A673 (cell line): ENCODE measurements at regions not wholly inside any gene's neighbourhood (a gene's known extent, or its start where the extent isn't known, plus 50 kb on each side); places are given as distances from the start of the nearest gene placed in this dataset.

Source experiments
- BruUV-seq: library from RNA; stranded (reverse); fragments of 400-500 nt; replicated peaks from 2 replicates; lab custom pipeline; 2021; lab: Mats Ljungman, UMichigan
- CTCF ChIA-PET: fragments of 300-600 bp; sonication (Branson Sonifier 250); formaldehyde crosslinking; loops from one replicate; lab custom pipeline; 2022; ENCODE audit warnings: antibody characterized with exemption; lab: Charles Lee
- POLR2A ChIA-PET: fragments of 300-600 bp; sonication (Branson Sonifier 250); formaldehyde crosslinking; loops from one replicate; lab custom pipeline; 2022; ENCODE audit warnings: antibody characterized with exemption; ENCODE audit not compliant: low non-redundant PET; lab: Charles Lee
- DNase-seq: peaks from one replicate; pipeline ENCODE4 v3.0.0-alpha.2; 2015; ENCODE audit warnings: low spot score
- H3K27ac ChIP-seq: fragments of 200-600 bp; sonication (generic); 2 replicates; pipeline ENCODE4 v1.5.1; 2016; ENCODE audit warnings: mixed run types, low read depth, mild to moderate bottlenecking, mixed read lengths, antibody characterized with exemption, low read length; ENCODE audit not compliant: poor library complexity, severe bottlenecking
- H3K27me3 ChIP-seq: fragments of 200-600 bp; sonication (generic); replicated peaks from 2 replicates; pipeline ENCODE4 v1.6.1; 2017; ENCODE audit warnings: mixed run types, low read depth, mild to moderate bottlenecking, mixed read lengths, antibody characterized with exemption, low read length; ENCODE audit not compliant: insufficient read depth, poor library complexity
- H3K36me3 ChIP-seq: fragments of 200-600 bp; sonication (generic); 2 replicates; pipeline ENCODE4 v1.6.1; 2016; ENCODE audit warnings: mixed run types, mild to moderate bottlenecking, mixed read lengths, antibody characterized with exemption, low read length; ENCODE audit not compliant: insufficient read depth, poor library complexity, severe bottlenecking
- H3K4me1 ChIP-seq: fragments of 200-600 bp; sonication (generic); 2 replicates; pipeline ENCODE4 v1.6.1; 2017; ENCODE audit warnings: mixed run types, mild to moderate bottlenecking, mixed read lengths, antibody characterized with exemption, low read length; ENCODE audit not compliant: insufficient read depth, poor library complexity, severe bottlenecking
- H3K4me3 ChIP-seq: fragments of 200-600 bp; sonication (generic); 2 replicates; pipeline ENCODE4 v1.5.1; 2016; ENCODE audit warnings: low read depth, mixed run types, mild to moderate bottlenecking, mixed read lengths, low read length; ENCODE audit not compliant: poor library complexity, severe bottlenecking
- H3K9me3 ChIP-seq: fragments of 200-600 bp; sonication (generic); 2 replicates; pipeline ENCODE4 v1.6.1; 2016; ENCODE audit warnings: mixed run types, low read depth, mild to moderate bottlenecking, mixed read lengths, antibody characterized with exemption, low read length; ENCODE audit not compliant: poor library complexity, severe bottlenecking
- EZH2 ChIP-seq: fragments of 200-600 bp; sonication (generic); IDR thresholded peaks from 2 replicates; pipeline ENCODE4 v1.6.1; 2017; ENCODE audit warnings: borderline replicate concordance, low read depth, mild to moderate bottlenecking, mixed read lengths, antibody characterized with exemption, low read length; ENCODE audit not compliant: poor library complexity, severe bottlenecking
- intact Hi-C: fragments of 100-400 bp; cut with micrococcal nuclease; formaldehyde crosslinking; loops from one replicate; pipeline ENCODE4 v1.10.0; 2022; ENCODE audit not compliant: unreplicated experiment
- TF ChIP-seq, protein P1 (sequence below): fragments of 300-800, 200-600 bp; sonication (generic); conservative IDR thresholded peaks from 2 replicates; pipeline ENCODE4 v1.5.1; 2017; ENCODE audit warnings: low read depth, mild to moderate bottlenecking, antibody characterized with exemption, low read length, moderate library complexity, mixed read lengths

DNA sequence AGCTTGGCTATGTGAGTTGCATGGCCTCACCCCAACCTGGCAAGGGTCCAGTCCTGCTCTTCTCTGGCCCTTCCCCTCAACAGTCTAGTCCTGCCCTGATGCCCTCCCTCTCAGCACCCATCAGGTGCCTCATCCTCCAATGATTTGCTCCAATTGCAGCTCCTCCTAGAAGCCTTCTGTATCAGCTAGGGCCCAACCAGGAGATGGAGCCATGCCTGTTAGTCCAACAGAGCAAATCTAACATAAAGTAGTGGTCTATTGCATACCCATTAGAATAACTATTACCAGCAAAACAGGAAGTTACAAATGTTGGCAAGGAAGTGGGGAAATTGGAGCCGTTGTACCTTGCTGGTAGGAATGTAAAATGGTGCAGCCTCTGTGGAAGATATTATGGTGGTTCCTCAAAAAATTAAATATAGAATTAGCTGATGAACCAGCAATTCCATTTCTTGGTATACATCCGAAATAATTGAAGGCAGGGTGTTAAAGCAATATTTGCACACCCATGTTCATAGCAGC, 163.5 kb downstream of the VRK1 start:
- POLR2A ChIA-PET: no interaction called here
- Histone ChIP-seq H3K36me3 (no peaks in the 10 kb centered on the region), H3K4me1 (no peaks in the 10 kb centered on the region), H3K27ac (no peak overlapping the region), H3K9me3 (no peaks in the 10 kb centered on the region), H3K4me3 (no peak overlapping the region), H3K27me3 (no peaks in the 10 kb centered on the region)
- no peak for DNase-seq
- no TSS peak for BruUV-seq
- CTCF ChIA-PET: no interaction called here
- intact Hi-C loops: no loop called here
- TF ChIP-seq, protein P1, sequence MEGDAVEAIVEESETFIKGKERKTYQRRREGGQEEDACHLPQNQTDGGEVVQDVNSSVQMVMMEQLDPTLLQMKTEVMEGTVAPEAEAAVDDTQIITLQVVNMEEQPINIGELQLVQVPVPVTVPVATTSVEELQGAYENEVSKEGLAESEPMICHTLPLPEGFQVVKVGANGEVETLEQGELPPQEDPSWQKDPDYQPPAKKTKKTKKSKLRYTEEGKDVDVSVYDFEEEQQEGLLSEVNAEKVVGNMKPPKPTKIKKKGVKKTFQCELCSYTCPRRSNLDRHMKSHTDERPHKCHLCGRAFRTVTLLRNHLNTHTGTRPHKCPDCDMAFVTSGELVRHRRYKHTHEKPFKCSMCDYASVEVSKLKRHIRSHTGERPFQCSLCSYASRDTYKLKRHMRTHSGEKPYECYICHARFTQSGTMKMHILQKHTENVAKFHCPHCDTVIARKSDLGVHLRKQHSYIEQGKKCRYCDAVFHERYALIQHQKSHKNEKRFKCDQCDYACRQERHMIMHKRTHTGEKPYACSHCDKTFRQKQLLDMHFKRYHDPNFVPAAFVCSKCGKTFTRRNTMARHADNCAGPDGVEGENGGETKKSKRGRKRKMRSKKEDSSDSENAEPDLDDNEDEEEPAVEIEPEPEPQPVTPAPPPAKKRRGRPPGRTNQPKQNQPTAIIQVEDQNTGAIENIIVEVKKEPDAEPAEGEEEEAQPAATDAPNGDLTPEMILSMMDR: no peak
- TF ChIP-seq EZH2: no peak

DNA sequence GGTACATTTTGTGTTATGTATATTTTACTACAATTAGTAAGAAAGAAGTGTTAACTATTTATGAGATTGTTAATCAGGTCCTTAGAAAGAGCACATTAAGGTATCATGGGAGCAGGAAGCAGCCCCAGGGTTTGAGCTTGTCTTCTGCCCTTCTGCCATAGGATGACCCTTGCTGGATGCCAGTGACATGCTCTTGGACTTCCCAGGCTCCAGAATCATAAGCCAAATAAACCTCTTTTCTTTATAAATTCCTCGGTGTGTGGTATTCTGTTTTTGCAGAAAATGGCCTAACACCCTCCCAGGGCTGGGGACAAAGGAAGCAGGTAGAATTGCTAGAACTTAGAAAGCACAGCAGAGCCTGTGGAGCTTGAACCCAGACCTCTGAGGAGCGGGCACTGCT, 164.7 kb downstream of the VRK1 start:
- intact Hi-C loops: no loop called here
- Histone ChIP-seq H3K27ac (no peak overlapping the region), H3K4me1 (peaks cover 9% of the 10 kb centered on the region), H3K9me3 (no peaks in the 10 kb centered on the region), H3K36me3 (no peaks in the 10 kb centered on the region), H3K4me3 (no peak overlapping the region), H3K27me3 (no peaks in the 10 kb centered on the region)
- ChIA-PET CTCF (no interaction called here), POLR2A (no interaction called here)
- no peak for TF ChIP-seq EZH2
- TF ChIP-seq, protein P1: no peak
- BruUV-seq: no TSS peak
- no peak for DNase-seq

DNA sequence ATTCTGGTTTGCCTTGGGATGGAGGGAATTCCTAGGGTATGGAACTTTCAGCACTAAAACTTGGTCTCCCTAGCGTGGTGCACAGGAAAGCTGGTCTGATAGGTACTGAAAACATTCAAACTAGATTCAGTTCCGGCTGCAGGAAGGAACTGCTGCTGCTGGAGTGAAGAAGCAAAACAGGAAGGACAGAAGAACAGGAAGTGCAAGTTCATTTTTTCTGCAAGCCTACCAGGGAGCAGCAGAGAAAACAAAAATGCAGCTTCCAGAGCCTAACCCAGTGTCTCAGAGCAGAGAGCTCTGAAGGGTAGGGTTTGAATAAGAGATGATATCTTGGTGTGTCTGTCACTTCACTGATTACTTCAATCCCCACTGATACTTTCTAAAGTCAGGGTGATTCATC, 165.2 kb downstream of the VRK1 start:
- DNase-seq: no peak
- CTCF ChIA-PET: no interaction called here
- no peak overlapping the region for H3K4me3 ChIP-seq
- no peaks in the 10 kb centered on the region for H3K36me3 ChIP-seq
- TF ChIP-seq, protein P1: no peak
- TF ChIP-seq EZH2: no peak
- no peaks in the 10 kb centered on the region for H3K27me3 ChIP-seq
- intact Hi-C loops: no loop called here
- H3K4me1 ChIP-seq: peaks cover 9% of the 10 kb centered on the region
- no peak overlapping the region for H3K27ac ChIP-seq
- POLR2A ChIA-PET: no interaction called here
- H3K9me3 ChIP-seq: peaks cover 2% of the 10 kb centered on the region
- no TSS peak for BruUV-seq
